ENCODE measurements at regions not wholly inside any gene's neighbourhood (a gene's known extent, or its start where the extent isn't known, plus 50 kb on each side); places are given as distances from the start of the nearest gene placed in this dataset.
"Not testable (repeated sequence)": the region's sequence is repeated elsewhere in the genome, so short reads cannot be mapped to it uniquely, and the experiment has no call there.

- Histone ChIP-seq H3K36me3 (no peaks in the 10 kb centered on the region), H3K4me1 (no peaks in the 10 kb centered on the region), H3K4me3 (no peak overlapping the region), H3K9me3 (no peaks in the 10 kb centered on the region), H3K27ac (no peak overlapping the region), H3K27me3 (no peaks in the 10 kb centered on the region)
- no peak for TF ChIP-seq CTCF (IDR thresholded peaks at IDR 0.05)
- DNase-seq (ENCODE audit: low spot score) = no peak
Observed at GRCh38 chr6:99816795-99817194, 177.2 kb downstream of the MCHR2 start.

- no peak overlapping the region for H3K4me3 ChIP-seq
- no peaks in the 10 kb centered on the region for H3K9me3 ChIP-seq
- H3K4me1 ChIP-seq = no peaks in the 10 kb centered on the region
- no peaks in the 10 kb centered on the region for H3K27me3 ChIP-seq
- H3K36me3 ChIP-seq = no peaks in the 10 kb centered on the region
- DNase-seq (ENCODE audit: low spot score) = no peak
- TF ChIP-seq CTCF (IDR thresholded peaks at IDR 0.05) = no peak
- no peak overlapping the region for H3K27ac ChIP-seq
Observed at GRCh38 chr6:99818161-99818560, 175.9 kb downstream of the MCHR2 start.

GRCh38 chr6:99819853-99820252, 174.2 kb downstream of the MCHR2 start:
- Histone ChIP-seq H3K36me3 (no peaks in the 10 kb centered on the region), H3K9me3 (no peaks in the 10 kb centered on the region), H3K4me1 (no peaks in the 10 kb centered on the region), H3K4me3 (no peak overlapping the region), H3K27me3 (no peaks in the 10 kb centered on the region), H3K27ac (no peak overlapping the region)
- no peak for DNase-seq (ENCODE audit: low spot score)
- TF ChIP-seq CTCF (IDR thresholded peaks at IDR 0.05) = no peak

- no peaks in the 10 kb centered on the region for H3K4me1 ChIP-seq
- no peak for TF ChIP-seq CTCF (IDR thresholded peaks at IDR 0.05)
- H3K36me3 ChIP-seq = no peaks in the 10 kb centered on the region
- no peaks in the 10 kb centered on the region for H3K9me3 ChIP-seq
- DNase-seq (ENCODE audit: low spot score) = no peak
- no peak overlapping the region for H3K4me3 ChIP-seq
- H3K27me3 ChIP-seq = no peaks in the 10 kb centered on the region
- no peak overlapping the region for H3K27ac ChIP-seq
Observed at GRCh38 chr6:99821164-99821563, 172.9 kb downstream of the MCHR2 start.

DNA sequence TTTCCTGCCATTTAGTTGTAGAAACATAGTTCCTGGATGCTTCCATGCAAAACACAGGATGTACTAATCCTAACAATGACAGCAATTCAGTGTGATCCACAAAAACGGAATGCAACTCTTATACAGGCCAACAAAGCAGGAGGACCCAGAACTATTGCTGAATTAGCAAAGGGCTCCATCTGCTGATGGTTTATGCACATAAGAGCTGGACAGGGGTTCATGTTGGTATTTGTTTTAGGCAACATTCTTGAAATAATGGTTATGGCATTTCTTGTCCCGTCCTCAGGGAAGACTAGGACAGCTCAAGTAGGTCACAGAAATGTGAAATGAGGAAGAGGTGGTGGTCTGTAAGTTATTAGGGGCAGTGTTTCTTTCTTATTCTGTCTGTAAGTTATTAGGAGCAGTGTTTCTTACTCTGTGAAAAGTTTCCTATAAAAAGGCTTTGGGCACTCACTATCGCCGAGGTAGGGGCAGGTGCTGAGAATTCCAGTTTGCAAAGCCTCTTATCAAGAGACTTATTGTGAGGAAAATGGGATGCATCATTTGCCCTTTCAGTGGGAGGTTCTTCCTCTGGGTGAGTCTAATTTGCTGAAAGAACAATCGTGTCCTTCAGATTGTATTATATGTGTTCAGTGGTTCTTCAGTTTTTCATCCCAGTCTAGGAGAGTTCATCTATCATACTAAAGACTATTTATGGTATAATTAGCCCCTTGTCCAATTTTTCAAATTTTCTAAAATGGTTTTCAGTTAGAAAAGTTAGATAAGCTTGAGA, 171.1 kb downstream of the MCHR2 start:
- Histone ChIP-seq H3K4me3 (no peak overlapping the region), H3K27me3 (no peaks in the 10 kb centered on the region), H3K4me1 (no peaks in the 10 kb centered on the region), H3K36me3 (no peaks in the 10 kb centered on the region), H3K9me3 (no peaks in the 10 kb centered on the region), H3K27ac (no peak overlapping the region)
- TF ChIP-seq CTCF (IDR thresholded peaks at IDR 0.05) = peak in 1 of 2 donors; percentile 47
- no peak for DNase-seq (ENCODE audit: low spot score)

DNA sequence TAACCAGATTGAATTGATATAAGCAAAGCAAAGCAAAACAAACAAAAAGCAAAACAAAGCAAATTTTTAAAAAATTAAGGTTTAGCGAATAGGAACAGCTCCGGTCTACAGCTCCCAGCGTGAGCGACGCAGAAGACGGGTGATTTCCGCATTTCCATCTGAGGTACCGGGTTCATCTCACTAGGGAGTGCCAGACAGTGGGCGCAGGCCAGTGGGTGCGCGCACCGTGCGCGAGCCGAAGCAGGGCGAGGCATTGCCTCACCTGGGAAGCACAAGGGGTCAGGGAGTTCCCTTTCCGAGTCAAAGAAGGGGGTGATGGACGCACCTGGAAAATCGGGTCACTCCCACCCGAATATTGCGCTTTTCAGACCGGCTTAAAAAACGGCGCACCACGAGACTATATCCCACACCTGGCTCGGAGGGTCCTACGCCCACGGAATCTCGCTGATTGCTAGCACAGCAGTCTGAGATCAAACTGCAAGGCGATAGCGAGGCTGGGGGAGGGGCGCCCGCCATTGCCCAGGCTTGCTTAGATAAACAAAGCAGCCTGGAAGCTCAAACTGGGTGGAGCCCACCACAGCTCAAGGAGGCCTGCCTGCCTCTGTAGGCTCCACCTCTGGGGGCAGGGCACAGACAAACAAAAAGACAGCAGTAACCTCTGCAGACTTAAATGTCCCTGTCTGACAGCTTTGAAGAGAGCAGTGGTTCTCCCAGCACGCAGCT, 170.3 kb downstream of the MCHR2 start:
- H3K9me3 ChIP-seq; H3K27ac ChIP-seq; H3K4me1 ChIP-seq; H3K36me3 ChIP-seq; DNase-seq (ENCODE audit: low spot score); H3K27me3 ChIP-seq: not testable (repeated sequence)
- H3K4me3 ChIP-seq = peak overlapping the region in 1 of 2 donors; percentile 11

All from right atrium auricular region (tissue), 2 donors.